ENCODE measurements at regions not wholly inside any gene's neighbourhood (a gene's known extent, or its start where the extent isn't known, plus 50 kb on each side); places are given as distances from the start of the nearest gene placed in this dataset.

DNA sequence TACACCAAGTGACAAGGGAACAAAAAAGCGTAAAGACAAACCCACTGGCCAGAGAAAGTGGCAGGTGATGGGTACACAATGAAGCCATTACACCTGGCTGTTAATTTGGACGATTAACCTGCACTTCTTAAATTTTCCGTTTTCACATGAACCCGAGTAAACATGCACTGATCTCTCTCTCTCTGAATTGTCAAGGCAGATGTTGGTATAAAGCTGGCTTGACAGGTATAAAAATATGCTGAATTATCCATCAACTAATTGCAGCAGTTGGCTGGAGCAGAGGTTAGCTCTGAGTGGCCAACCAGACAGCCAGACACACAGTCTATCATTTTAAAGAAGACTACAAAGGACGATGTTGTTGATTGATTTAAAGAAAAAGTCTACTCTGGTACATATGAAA lies 561.7 kb upstream of the ALCAM start:
- Mint-ChIP-seq H3K9me3 (no peaks in the 10 kb centered on the region), H3K4me1 (peaks cover 18% of the 10 kb centered on the region), H3K27me3 (ENCODE audit: insufficient read depth, low read depth) (peaks cover 5% of the 10 kb centered on the region), H3K4me3 (no peak overlapping the region), H3K36me3 (no peaks in the 10 kb centered on the region), H3K27ac (no peak overlapping the region)
- Histone ChIP-seq H3K9ac (no peak overlapping the region), H3K27ac (no peak overlapping the region), H3K4me3 (no peak overlapping the region), H3K4me2 (no peak overlapping the region), H3K36me3 (no peaks in the 10 kb centered on the region), H3K4me1 (peaks cover 8% of the 10 kb centered on the region), H3F3A (ENCODE audit: low read depth) (no peaks in the 10 kb centered on the region), H3K79me2 (ENCODE audit: low read depth) (no peaks in the 10 kb centered on the region), H2AFZ (replicated peaks) (no peak overlapping the region), H4K20me1 (ENCODE audit: low read depth) (no peaks in the 10 kb centered on the region), H3K9me3 (ENCODE audit: low read depth) (no peaks in the 10 kb centered on the region), H3K27me3 (no peaks in the 10 kb centered on the region)
- no peak for TF ChIP-seq EZH2 (IDR thresholded peaks at IDR 0.05)
- TF ChIP-seq EZH2phosphoT487 (IDR thresholded peaks at IDR 0.05) = no peak
- TF ChIP-seq CTCF (IDR thresholded peaks at IDR 0.05) = no peak
- DNase-seq (ENCODE audit: low spot score) = no peak

DNA sequence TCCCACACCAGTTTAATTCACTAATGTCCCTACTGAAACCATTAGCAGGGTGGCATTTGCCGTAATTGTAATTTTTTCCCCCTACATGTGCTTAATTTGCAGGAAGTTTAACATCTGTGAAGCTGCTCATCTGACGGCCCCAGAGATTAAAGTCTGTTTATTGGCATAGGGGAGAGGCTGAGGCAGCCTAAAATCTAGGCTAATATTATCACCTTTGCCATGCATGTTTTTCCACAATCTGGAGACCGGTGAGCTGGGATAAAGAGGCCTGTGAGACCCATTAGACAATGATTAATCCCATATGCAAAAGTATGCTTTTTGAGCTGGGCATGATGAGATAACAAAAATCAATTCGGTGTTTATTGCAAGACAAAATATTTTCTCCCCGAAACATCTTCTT lies 561.2 kb upstream of the ALCAM start:
- Histone ChIP-seq H2AFZ (replicated peaks) (peak overlapping the region; percentile 39), H3K27ac (no peak overlapping the region), H3K9me3 (ENCODE audit: low read depth) (no peaks in the 10 kb centered on the region), H3K4me2 (no peak overlapping the region), H3K36me3 (no peaks in the 10 kb centered on the region), H3K27me3 (no peaks in the 10 kb centered on the region), H3F3A (ENCODE audit: low read depth) (no peaks in the 10 kb centered on the region), H3K79me2 (ENCODE audit: low read depth) (no peaks in the 10 kb centered on the region), H3K9ac (no peak overlapping the region), H3K4me3 (no peak overlapping the region), H4K20me1 (ENCODE audit: low read depth) (no peaks in the 10 kb centered on the region), H3K4me1 (peaks cover 8% of the 10 kb centered on the region)
- H3K27ac Mint-ChIP-seq = no peak overlapping the region
- peaks cover 18% of the 10 kb centered on the region for H3K4me1 Mint-ChIP-seq
- peaks cover 5% of the 10 kb centered on the region for H3K27me3 Mint-ChIP-seq (ENCODE audit: insufficient read depth, low read depth)
- H3K4me3 Mint-ChIP-seq = no peak overlapping the region
- TF ChIP-seq CTCF (IDR thresholded peaks at IDR 0.05) (no peak), EZH2phosphoT487 (IDR thresholded peaks at IDR 0.05) (no peak), EZH2 (IDR thresholded peaks at IDR 0.05) (no peak)
- no peaks in the 10 kb centered on the region for H3K36me3 Mint-ChIP-seq
- DNase-seq (ENCODE audit: low spot score) = no peak
- no peaks in the 10 kb centered on the region for H3K9me3 Mint-ChIP-seq

- Histone ChIP-seq H3K79me2 (ENCODE audit: low read depth) (no peaks in the 10 kb centered on the region), H3K27me3 (no peaks in the 10 kb centered on the region), H2AFZ (replicated peaks) (no peak overlapping the region), H3K4me1 (no peaks in the 10 kb centered on the region), H3K27ac (no peak overlapping the region), H4K20me1 (ENCODE audit: low read depth) (no peaks in the 10 kb centered on the region), H3K9ac (no peak overlapping the region), H3F3A (ENCODE audit: low read depth) (no peaks in the 10 kb centered on the region), H3K4me3 (no peak overlapping the region), H3K36me3 (no peaks in the 10 kb centered on the region), H3K9me3 (ENCODE audit: low read depth) (no peaks in the 10 kb centered on the region), H3K4me2 (no peak overlapping the region)
- Mint-ChIP-seq H3K4me1 (peaks cover 7% of the 10 kb centered on the region), H3K4me3 (no peak overlapping the region), H3K9me3 (no peaks in the 10 kb centered on the region), H3K27me3 (ENCODE audit: insufficient read depth, low read depth) (no peaks in the 10 kb centered on the region), H3K27ac (no peak overlapping the region), H3K36me3 (no peaks in the 10 kb centered on the region)
- no peak for DNase-seq (ENCODE audit: low spot score)
- no peak for TF ChIP-seq EZH2 (IDR thresholded peaks at IDR 0.05)
- no peak for TF ChIP-seq CTCF (IDR thresholded peaks at IDR 0.05)
- no peak for TF ChIP-seq EZH2phosphoT487 (IDR thresholded peaks at IDR 0.05)
Measured at GRCh38 chr3:104810896-104811295, 555.8 kb upstream of the ALCAM start.

DNA sequence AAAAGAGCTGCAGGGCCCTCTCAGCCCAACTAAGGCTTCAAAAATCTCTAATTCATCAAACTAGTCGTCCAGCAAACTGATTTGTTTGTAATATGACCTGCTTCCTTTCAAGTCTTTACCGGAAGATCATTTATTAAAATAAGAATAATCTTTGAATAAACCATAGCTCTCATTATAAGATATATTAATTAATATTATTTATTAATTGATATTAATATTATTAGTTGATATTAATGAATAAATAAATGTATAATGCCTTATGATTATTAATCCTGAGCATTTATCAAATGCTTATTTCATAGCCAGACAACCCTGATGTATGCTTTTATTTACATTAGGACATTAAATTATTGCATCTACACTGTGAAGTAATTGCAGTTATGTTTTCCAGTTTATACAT lies 550.7 kb upstream of the ALCAM start:
- no peak for DNase-seq (ENCODE audit: low spot score)
- H2AFZ ChIP-seq (replicated peaks) = no peak overlapping the region
- H3K9me3 Mint-ChIP-seq = peaks cover 5% of the 10 kb centered on the region
- no peak overlapping the region for H3K4me3 Mint-ChIP-seq
- no peaks in the 10 kb centered on the region for H3K27me3 ChIP-seq
- no peaks in the 10 kb centered on the region for H3K36me3 Mint-ChIP-seq
- H3K9me3 ChIP-seq (ENCODE audit: low read depth) = no peaks in the 10 kb centered on the region
- no peak overlapping the region for H3K27ac Mint-ChIP-seq
- no peaks in the 10 kb centered on the region for H3K36me3 ChIP-seq
- no peaks in the 10 kb centered on the region for H3K4me1 ChIP-seq
- H3K79me2 ChIP-seq (ENCODE audit: low read depth) = no peaks in the 10 kb centered on the region
- H3F3A ChIP-seq (ENCODE audit: low read depth) = no peaks in the 10 kb centered on the region
- H3K4me2 ChIP-seq = no peak overlapping the region
- peaks cover 12% of the 10 kb centered on the region for H3K4me1 Mint-ChIP-seq
- H3K4me3 ChIP-seq = no peak overlapping the region
- no peaks in the 10 kb centered on the region for H4K20me1 ChIP-seq (ENCODE audit: low read depth)
- H3K9ac ChIP-seq = no peak overlapping the region
- TF ChIP-seq EZH2phosphoT487 (IDR thresholded peaks at IDR 0.05) (no peak), CTCF (IDR thresholded peaks at IDR 0.05) (no peak), EZH2 (IDR thresholded peaks at IDR 0.05) (no peak)
- peaks cover 2% of the 10 kb centered on the region for H3K27me3 Mint-ChIP-seq (ENCODE audit: insufficient read depth, low read depth)
- H3K27ac ChIP-seq = no peak overlapping the region

Data from neural progenitor cell (in vitro differentiated cells).